Astrocyte (in vitro differentiated cells and primary cell): ENCODE measurements at regions not wholly inside any gene's neighbourhood (a gene's known extent, or its start where the extent isn't known, plus 50 kb on each side); places are given as distances from the start of the nearest gene placed in this dataset.

Experiments used
- DNase-seq: peaks from one replicate; pipeline ENCODE4 v3.0.0-alpha.2; 2010; ENCODE audit warnings: low read depth
- FAIRE-seq: peaks from 2 replicates; lab custom pipeline; 2011; peaks lifted over from hg19 to GRCh38; lab: Jason Lieb, UNC
- H2AFZ ChIP-seq: 2 replicates; pipeline ENCODE4 v1.6.0; 2012; ENCODE audit warnings: low read depth, low read length, inconsistent platforms
- H3K27ac ChIP-seq: 2 replicates; pipeline ENCODE4 v1.5.1; 2011; ENCODE audit warnings: low read depth, low read length, inconsistent platforms
- H3K27me3 ChIP-seq: 2 replicates; pipeline ENCODE4 v1.6.0; 2011; ENCODE audit warnings: low read length, inconsistent platforms; ENCODE audit not compliant: insufficient read depth
- H3K36me3 ChIP-seq: 2 replicates; pipeline ENCODE4 v1.5.1; 2011; ENCODE audit warnings: low read length, inconsistent platforms; ENCODE audit not compliant: insufficient read depth
- H3K4me1 ChIP-seq: 2 replicates; pipeline ENCODE4 v1.5.1; 2011; ENCODE audit warnings: low read length, inconsistent platforms; ENCODE audit not compliant: insufficient read depth
- H3K4me2 ChIP-seq: 2 replicates; pipeline ENCODE4 v1.6.0; 2012; ENCODE audit warnings: low read length, inconsistent platforms
- H3K4me3 ChIP-seq: 2 replicates; pipeline ENCODE4 v1.5.1; 2011; ENCODE audit warnings: low read depth, mild to moderate bottlenecking, low read length, inconsistent platforms; ENCODE audit not compliant: insufficient read depth
- H3K79me2 ChIP-seq: 2 replicates; pipeline ENCODE4 v1.6.0; 2012; ENCODE audit warnings: mild to moderate bottlenecking, low read length, inconsistent platforms; ENCODE audit not compliant: insufficient read depth
- H3K9ac ChIP-seq: 2 replicates; pipeline ENCODE4 v1.6.0; 2012; ENCODE audit warnings: mild to moderate bottlenecking, low read length, inconsistent platforms
- H3K9me3 ChIP-seq: 2 replicates; pipeline ENCODE4 v1.5.1; 2012; ENCODE audit warnings: low read depth, mild to moderate bottlenecking, low read length, inconsistent platforms; ENCODE audit not compliant: insufficient read depth
- H4K20me1 ChIP-seq: 2 replicates; pipeline ENCODE4 v1.6.0; 2012; ENCODE audit warnings: low read length, inconsistent platforms; ENCODE audit not compliant: insufficient read depth
- H3K27ac Mint-ChIP-seq: one replicate; pipeline ENCODE4 v1.8.0; 2021; ENCODE audit warnings: mild to moderate bottlenecking, mixed read lengths; ENCODE audit not compliant: unreplicated experiment
- H3K27me3 Mint-ChIP-seq: one replicate; pipeline ENCODE4 v1.8.0; 2021; ENCODE audit warnings: low read depth, mixed read lengths; ENCODE audit not compliant: unreplicated experiment
- H3K36me3 Mint-ChIP-seq: one replicate; pipeline ENCODE4 v1.8.0; 2021; ENCODE audit warnings: low read depth, mixed read lengths; ENCODE audit not compliant: unreplicated experiment
- H3K4me1 Mint-ChIP-seq: one replicate; pipeline ENCODE4 v1.8.0; 2021; ENCODE audit warnings: low read depth, mixed read lengths; ENCODE audit not compliant: unreplicated experiment
- H3K4me3 Mint-ChIP-seq: one replicate; pipeline ENCODE4 v1.8.0; 2021; ENCODE audit warnings: mild to moderate bottlenecking, moderate library complexity, mixed read lengths; ENCODE audit not compliant: unreplicated experiment
- H3K9me3 Mint-ChIP-seq: one replicate; pipeline ENCODE4 v1.8.0; 2021; ENCODE audit warnings: mild to moderate bottlenecking, mixed read lengths; ENCODE audit not compliant: unreplicated experiment
- CTCF ChIP-seq: IDR thresholded peaks from 2 replicates; pipeline ENCODE4 v1.5.1; 2011; ENCODE audit warnings: low read depth, mild to moderate bottlenecking, inconsistent platforms, low read length, moderate library complexity; ENCODE audit not compliant: insufficient read depth
- EZH2 ChIP-seq: IDR thresholded peaks from 2 replicates; pipeline ENCODE4 v1.6.1; 2012; ENCODE audit warnings: mild to moderate bottlenecking, low read length, inconsistent platforms; ENCODE audit not compliant: insufficient read depth

GRCh38 chr10:107336061-107336460 lies 171.6 kb upstream of the SORCS1 start:
- H3K9me3 Mint-ChIP-seq: no peaks in the 10 kb centered on the region
- Histone ChIP-seq H3K27me3 (no peaks in the 10 kb centered on the region), H3K4me1 (no peaks in the 10 kb centered on the region), H3K9ac (no peak overlapping the region), H2AFZ (no peak overlapping the region), H3K36me3 (no peaks in the 10 kb centered on the region), H3K4me3 (no peak overlapping the region), H3K4me2 (no peak overlapping the region), H3K79me2 (no peaks in the 10 kb centered on the region), H4K20me1 (no peaks in the 10 kb centered on the region), H3K27ac (no peak overlapping the region), H3K9me3 (peaks cover 11% of the 10 kb centered on the region)
- H3K4me1 Mint-ChIP-seq: no peaks in the 10 kb centered on the region
- H3K27me3 Mint-ChIP-seq: no peaks in the 10 kb centered on the region
- no peak for DNase-seq
- no peaks in the 10 kb centered on the region for H3K36me3 Mint-ChIP-seq
- H3K4me3 Mint-ChIP-seq: no peak overlapping the region
- FAIRE-seq: no peak
- H3K27ac Mint-ChIP-seq: no peak overlapping the region
- no peak for TF ChIP-seq CTCF
- TF ChIP-seq EZH2: no peak

DNA sequence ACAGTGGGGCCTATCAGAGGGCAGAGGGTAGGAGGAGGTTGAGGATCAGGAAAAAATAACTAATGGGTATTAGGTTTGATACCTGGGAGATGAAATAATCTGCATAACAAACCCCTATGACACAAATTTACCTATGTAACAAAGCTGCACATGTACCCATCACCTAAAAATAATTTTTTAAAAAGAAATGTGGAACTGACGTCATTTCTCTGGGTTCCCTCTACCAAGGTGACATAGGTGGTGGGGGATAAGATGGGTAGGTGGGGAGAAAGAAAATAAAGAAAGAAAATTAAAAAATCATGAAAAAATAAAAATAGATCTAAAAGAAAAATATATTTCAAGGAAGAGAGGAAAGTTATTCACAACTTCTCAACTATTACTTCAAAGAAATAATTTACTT lies 153.1 kb upstream of the SORCS1 start:
- no peak overlapping the region for H3K27ac Mint-ChIP-seq
- Histone ChIP-seq H3K4me2 (no peak overlapping the region), H2AFZ (no peak overlapping the region), H3K4me3 (no peak overlapping the region), H4K20me1 (no peaks in the 10 kb centered on the region), H3K27ac (no peak overlapping the region), H3K9me3 (no peaks in the 10 kb centered on the region), H3K27me3 (no peaks in the 10 kb centered on the region), H3K79me2 (no peaks in the 10 kb centered on the region), H3K36me3 (no peaks in the 10 kb centered on the region), H3K4me1 (no peaks in the 10 kb centered on the region), H3K9ac (no peak overlapping the region)
- no peaks in the 10 kb centered on the region for H3K27me3 Mint-ChIP-seq
- no peak for TF ChIP-seq EZH2
- DNase-seq (no peak), FAIRE-seq (no peak)
- no peaks in the 10 kb centered on the region for H3K9me3 Mint-ChIP-seq
- H3K4me1 Mint-ChIP-seq: no peaks in the 10 kb centered on the region
- H3K36me3 Mint-ChIP-seq: no peaks in the 10 kb centered on the region
- no peak overlapping the region for H3K4me3 Mint-ChIP-seq

DNA sequence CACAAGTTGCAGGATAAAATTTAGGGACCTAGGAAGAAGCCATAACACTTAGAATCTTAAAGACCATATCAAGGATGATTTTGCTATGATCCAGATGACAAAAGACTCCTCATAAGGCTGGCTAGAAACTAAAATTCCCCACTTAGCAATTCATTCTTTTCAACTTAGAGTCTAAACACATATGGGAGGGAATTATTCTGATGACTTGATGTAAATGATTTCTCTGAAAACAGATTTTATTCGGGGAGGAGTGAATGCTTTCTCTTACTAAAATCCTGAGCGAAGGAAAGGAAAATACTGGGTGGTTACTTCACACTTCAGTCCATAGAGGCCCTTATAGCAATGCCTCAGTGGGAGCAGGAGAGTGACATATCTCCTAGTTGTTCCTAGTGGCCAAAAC lies 138.7 kb upstream of the SORCS1 start:
- no peak for DNase-seq
- Histone ChIP-seq H3K36me3 (no peaks in the 10 kb centered on the region), H3K9ac (no peak overlapping the region), H3K27ac (no peak overlapping the region), H3K27me3 (no peaks in the 10 kb centered on the region), H3K4me3 (no peak overlapping the region), H2AFZ (no peak overlapping the region), H3K9me3 (no peaks in the 10 kb centered on the region), H3K79me2 (no peaks in the 10 kb centered on the region), H3K4me2 (no peak overlapping the region), H3K4me1 (no peaks in the 10 kb centered on the region), H4K20me1 (no peaks in the 10 kb centered on the region)
- no peaks in the 10 kb centered on the region for H3K9me3 Mint-ChIP-seq
- no peak overlapping the region for H3K4me3 Mint-ChIP-seq
- TF ChIP-seq EZH2 (no peak), CTCF (no peak)
- FAIRE-seq: no peak
- H3K27me3 Mint-ChIP-seq: peaks cover 9% of the 10 kb centered on the region
- no peak overlapping the region for H3K27ac Mint-ChIP-seq
- H3K36me3 Mint-ChIP-seq: no peaks in the 10 kb centered on the region
- no peaks in the 10 kb centered on the region for H3K4me1 Mint-ChIP-seq
